Fibroblast of skin of abdomen (primary cell): ENCODE measurements at regions not wholly inside any gene's neighbourhood (a gene's known extent, or its start where the extent isn't known, plus 50 kb on each side); places are given as distances from the start of the nearest gene placed in this dataset.

Source experiments
- DNase-seq: peaks from one replicate; pipeline ENCODE4 v3.0.0-alpha.2; 2013

- no peak for DNase-seq
These were observed 111.1 kb upstream of the DUSP22 start for GRCh38 chr6:181049-181654.

GRCh38 chr6:183668-184067 lies 108.6 kb upstream of the DUSP22 start:
- no peak for DNase-seq

GRCh38 chr6:184161-184700 lies 108.1 kb upstream of the DUSP22 start:
- no peak for DNase-seq

GRCh38 chr6:186340-186965 lies 105.8 kb upstream of the DUSP22 start:
- DNase-seq = peak; percentile 28

- DNase-seq = no peak
These were observed 105.0 kb upstream of the DUSP22 start for GRCh38 chr6:187210-187861.

- peak; percentile 82 for DNase-seq
These were observed 103.2 kb upstream of the DUSP22 start for GRCh38 chr6:188821-189655.

- DNase-seq = no peak
These were observed 102.6 kb upstream of the DUSP22 start for GRCh38 chr6:189676-190075.

- DNase-seq = no peak
These were observed 101.5 kb upstream of the DUSP22 start for GRCh38 chr6:190596-191395.

GRCh38 chr6:191487-192312 lies 100.6 kb upstream of the DUSP22 start:
- DNase-seq = no peak

- no peak for DNase-seq
These were observed 100.0 kb upstream of the DUSP22 start for GRCh38 chr6:192313-192664.

- DNase-seq = no peak
These were observed 99.1 kb upstream of the DUSP22 start for GRCh38 chr6:193180-193579.

GRCh38 chr6:193773-194310 lies 98.4 kb upstream of the DUSP22 start:
- DNase-seq = no peak

- peak; percentile 6 for DNase-seq
These were observed 96.4 kb upstream of the DUSP22 start for GRCh38 chr6:195861-196360.

GRCh38 chr6:196543-196942 lies 95.7 kb upstream of the DUSP22 start:
- DNase-seq = no peak

- no peak for DNase-seq
These were observed 88.6 kb upstream of the DUSP22 start for GRCh38 chr6:203661-204060.

- no peak for DNase-seq
These were observed 86.0 kb upstream of the DUSP22 start for GRCh38 chr6:206264-206663.

GRCh38 chr6:208364-208763 lies 83.9 kb upstream of the DUSP22 start:
- no peak for DNase-seq

GRCh38 chr6:208938-209337 lies 83.3 kb upstream of the DUSP22 start:
- no peak for DNase-seq

GRCh38 chr6:209432-210103 lies 82.7 kb upstream of the DUSP22 start:
- no peak for DNase-seq

- no peak for DNase-seq
These were observed 82.2 kb upstream of the DUSP22 start for GRCh38 chr6:210104-210456.
